ENCODE measurements at regions not wholly inside any gene's neighbourhood (a gene's known extent, or its start where the extent isn't known, plus 50 kb on each side); places are given as distances from the start of the nearest gene placed in this dataset.
A peak's percentile ranks its signal among the peaks of the same experiment; 100 is the strongest.

GRCh38 chr9:129486756-129487657 lies 133.9 kb downstream of the C9orf50 start:
- CTCF ChIA-PET: interaction anchor here (0.8 to 1.3 kb wide), 3 partner anchors 8 to 250 kb away, joined by 3 to 4 read pairs (median 3); no protein-coding TSS in a partner anchor
- WGBS (ENCODE audit: low lambda C conversion rate): 53% methylated on average over 8 of the region's 13 CpGs

GRCh38 chr9:129485145-129485774 lies 135.6 kb downstream of the C9orf50 start:
- TF ChIP-seq ZBTB33 (IDR thresholded peaks at IDR 0.05; ENCODE audit: borderline replicate concordance, low read depth) (no peak), RFX5 (IDR thresholded peaks at IDR 0.05; ENCODE audit: low read length) (no peak), TAF1 (IDR thresholded peaks at IDR 0.05; ENCODE audit: borderline replicate concordance, low read depth, low read length) (no peak), FOXJ3 (CRISPR knock-in tag; IDR thresholded peaks at IDR 0.05) (no peak), IRF3 (IDR thresholded peaks at IDR 0.05; ENCODE audit: low read depth, low read length) (no peak), USF1 (IDR thresholded peaks at IDR 0.05; ENCODE audit: borderline replicate concordance, low read depth) (no peak), ELF1 (IDR thresholded peaks at IDR 0.05) (no peak), POLR2AphosphoS5 (IDR thresholded peaks at IDR 0.05; ENCODE audit: low read depth, low read length) (no peak), SIN3A (IDR thresholded peaks at IDR 0.05; ENCODE audit: borderline replicate concordance, low read depth, low read length) (no peak)
- Histone ChIP-seq H3K27ac (ENCODE audit: low read depth in 2 of 2, low read length in 1 of 2) (peak overlapping the region; percentile 83 to 100), H3K9me2 (no peaks in the 10 kb centered on the region), H3K4me1 (ENCODE audit: control insufficient read depth in 1 of 2, insufficient read depth in 2 of 2, low read depth in 1 of 2, low read length in 1 of 2) (peaks cover 73 to 83% of the 10 kb centered on the region in 2 experiments; a peak in 3 of 4 replicates), H3F3A (replicated peaks; ENCODE audit: insufficient read depth) (peaks cover 61% of the 10 kb centered on the region), H3K4me2 (no peak overlapping the region), H3K4me3 (ENCODE audit: low read depth in 2 of 2, low read length in 1 of 2) (no peak overlapping the region), H4K20me1 (ENCODE audit: insufficient read depth) (no peaks in the 10 kb centered on the region), H2AFZ (ENCODE audit: low read depth) (no peak overlapping the region), H3K9ac (peak overlapping the region; percentile 16; the same call in 1 of the 2 replicates), H3K79me2 (ENCODE audit: insufficient read depth) (peaks cover 31% of the 10 kb centered on the region), H3K9me3 (no peaks in the 10 kb centered on the region), H3K36me3 (replicated peaks in 1 of 2; ENCODE audit: control insufficient read depth in 1 of 2, insufficient read depth in 2 of 2, low read length in 1 of 2) (no peaks in the 10 kb centered on the region), H3K27me3 (ENCODE audit: insufficient read depth) (no peaks in the 10 kb centered on the region)
- WGBS (ENCODE audit: low lambda C conversion rate): 82% methylated on average over 9 of the region's 9 CpGs
- POLR2A ChIA-PET: interaction anchor here (0.9 to 2.1 kb wide), 6 partner anchors 15 to 307 kb away, joined by 3 to 8 read pairs (median 3); partner anchors contain the start of gene IER5L
- DNase-seq: no peak
- CTCF ChIA-PET: interaction anchor here (0.7 to 6.0 kb wide), 8 partner anchors 63 to 354 kb away, joined by 3 to 41 read pairs (median 3); no protein-coding TSS in a partner anchor

More at GRCh38 chr9:129486756-129487657, 133.9 kb downstream of the C9orf50 start:
- no peaks in the 10 kb centered on the region for H3K9me2 ChIP-seq
- H3F3A ChIP-seq (replicated peaks; ENCODE audit: insufficient read depth): peaks cover 61% of the 10 kb centered on the region
- H3K27ac ChIP-seq (ENCODE audit: low read depth in 2 of 2, low read length in 1 of 2): peak overlapping the region; percentile 83 to 100
- TF ChIP-seq FOXJ3 (CRISPR knock-in tag; IDR thresholded peaks at IDR 0.05): 0 out of 2 replicates have a peak, but pooled peaks have one; percentile 29
- TF ChIP-seq MEF2A (IDR thresholded peaks at IDR 0.05; ENCODE audit: borderline replicate concordance, low read depth): no peak
- peak; percentile 9; the same call in 1 of the 2 replicates for TF ChIP-seq CTCF (IDR thresholded peaks at IDR 0.05)
- peak; percentile 62 for DNase-seq
- peak overlapping the region; percentile 89 for H3K9ac ChIP-seq
- H4K20me1 ChIP-seq (ENCODE audit: insufficient read depth): no peaks in the 10 kb centered on the region
- H3K4me3 ChIP-seq (ENCODE audit: low read depth in 2 of 2, low read length in 1 of 2): no peak overlapping the region
- POLR2A ChIA-PET: interaction anchor here (0.6 to 2.0 kb wide), 4 partner anchors 27 to 134 kb away, joined by 3 to 8 read pairs (median 4); no protein-coding TSS in a partner anchor
- peak overlapping the region; percentile 93; the same call in 1 of the 2 replicates for H3K4me2 ChIP-seq
- no peaks in the 10 kb centered on the region for H3K36me3 ChIP-seq (replicated peaks in 1 of 2; ENCODE audit: control insufficient read depth in 1 of 2, insufficient read depth in 2 of 2, low read length in 1 of 2)
- H3K9me3 ChIP-seq: no peaks in the 10 kb centered on the region
- H3K27me3 ChIP-seq (ENCODE audit: insufficient read depth): no peaks in the 10 kb centered on the region
- no peak overlapping the region for H2AFZ ChIP-seq (ENCODE audit: low read depth)
- peaks cover 76 to 78% of the 10 kb centered on the region in 2 experiments; a peak in 3 of 4 replicates for H3K4me1 ChIP-seq (ENCODE audit: control insufficient read depth in 1 of 2, insufficient read depth in 2 of 2, low read depth in 1 of 2, low read length in 1 of 2)
- peaks cover 49% of the 10 kb centered on the region for H3K79me2 ChIP-seq (ENCODE audit: insufficient read depth)
